H9 (cell line): ENCODE measurements at regions not wholly inside any gene's neighbourhood (a gene's known extent, or its start where the extent isn't known, plus 50 kb on each side); places are given as distances from the start of the nearest gene placed in this dataset.
A peak's percentile ranks its signal among the peaks of the same experiment; 100 is the strongest.

Experiments
- DNase-seq: peaks from one replicate; pipeline ENCODE4 v3.0.0-alpha.2; 2017
- H2AFZ ChIP-seq: one replicate; pipeline ENCODE4 v1.6.1; 2013; ENCODE audit warnings: mild to moderate bottlenecking, low read length, control low read depth, moderate library complexity
- H2AK5ac ChIP-seq: 2 replicates; pipeline ENCODE4 v1.6.1; 2013; ENCODE audit warnings: low read length, control low read depth, mixed read lengths; ENCODE audit not compliant: insufficient read length
- H2BK120ac ChIP-seq: one replicate; pipeline ENCODE4 v1.6.1; 2013; ENCODE audit warnings: low read depth, mild to moderate bottlenecking, low read length, control low read depth, inconsistent platforms; ENCODE audit not compliant: poor library complexity, severe bottlenecking
- H2BK12ac ChIP-seq: 2 replicates; pipeline ENCODE4 v1.6.1; 2013; ENCODE audit warnings: low read length, control low read depth, mixed read lengths, low read depth; ENCODE audit not compliant: insufficient read length
- H2BK15ac ChIP-seq: 2 replicates; pipeline ENCODE4 v1.6.1; 2013; ENCODE audit warnings: low read depth, low read length, control low read depth
- H2BK20ac ChIP-seq: one replicate; pipeline ENCODE4 v1.6.1; 2013; ENCODE audit warnings: low read depth, mild to moderate bottlenecking, low read length, control low read depth, inconsistent platforms; ENCODE audit not compliant: poor library complexity, severe bottlenecking
- H2BK5ac ChIP-seq: 2 replicates; pipeline ENCODE4 v1.6.1; 2013; ENCODE audit warnings: low read length, control low read depth, mixed read lengths; ENCODE audit not compliant: insufficient read length
- H3K14ac ChIP-seq: 2 replicates; pipeline ENCODE4 v1.6.1; 2013; ENCODE audit warnings: low read length, control low read depth; ENCODE audit not compliant: insufficient read depth
- H3K18ac ChIP-seq: 2 replicates; pipeline ENCODE4 v1.6.1; 2013; ENCODE audit warnings: low read depth, mild to moderate bottlenecking, mixed read lengths, low read length, control low read depth; ENCODE audit not compliant: insufficient read length
- H3K23ac ChIP-seq: 2 replicates; pipeline ENCODE4 v1.6.1; 2013; ENCODE audit warnings: low read length, control low read depth, mixed read lengths, low read depth; ENCODE audit not compliant: insufficient read length
- H3K23me2 ChIP-seq: 2 replicates; pipeline ENCODE4 v1.6.1; 2013; ENCODE audit warnings: low read depth, mild to moderate bottlenecking, mixed read lengths, low read length, control low read depth; ENCODE audit not compliant: insufficient read length, poor library complexity, severe bottlenecking
- H3K27ac ChIP-seq: 2 replicates; pipeline ENCODE4 v1.5.1; 2013; ENCODE audit warnings: low read length, control low read depth, mixed read lengths, low read depth; ENCODE audit not compliant: insufficient read length
- H3K27me3 ChIP-seq: 2 replicates; pipeline ENCODE4 v1.6.1; 2013; ENCODE audit warnings: low read length, control low read depth, inconsistent platforms; ENCODE audit not compliant: insufficient read depth
- H3K4ac ChIP-seq: 2 replicates; pipeline ENCODE4 v1.6.1; 2013; ENCODE audit warnings: low read depth, mild to moderate bottlenecking, control low read depth, inconsistent platforms, low read length, moderate library complexity
- H3K4me1 ChIP-seq: 2 replicates; pipeline ENCODE4 v1.6.1; 2013; ENCODE audit warnings: low read length, control low read depth, inconsistent platforms; ENCODE audit not compliant: insufficient read depth
- H3K4me2 ChIP-seq: 2 replicates; pipeline ENCODE4 v1.6.1; 2013; ENCODE audit warnings: low read length, control low read depth, mixed read lengths; ENCODE audit not compliant: insufficient read length, insufficient read depth
- H3K56ac ChIP-seq: 2 replicates; pipeline ENCODE4 v1.6.1; 2013; ENCODE audit warnings: low read depth, mild to moderate bottlenecking, mixed read lengths, low read length, control low read depth; ENCODE audit not compliant: insufficient read length
- H3K79me1 ChIP-seq: 2 replicates; pipeline ENCODE4 v1.6.1; 2013; ENCODE audit warnings: low read depth, mild to moderate bottlenecking, moderate library complexity, low read length, control low read depth, inconsistent platforms; ENCODE audit not compliant: insufficient read depth, poor library complexity, severe bottlenecking
- H3K79me2 ChIP-seq: 2 replicates; pipeline ENCODE4 v1.6.1; 2013; ENCODE audit warnings: low read length, control low read depth, inconsistent platforms; ENCODE audit not compliant: insufficient read depth
- H3K9ac ChIP-seq: 2 replicates; pipeline ENCODE4 v1.6.1; 2013; ENCODE audit warnings: low read length, control low read depth, mixed read lengths; ENCODE audit not compliant: insufficient read length; ENCODE audit errors: extremely low read depth
- H3K9me3 ChIP-seq: one replicate; pipeline ENCODE4 v1.6.1; 2013; ENCODE audit warnings: low read depth, low read length, inconsistent platforms; ENCODE audit not compliant: control insufficient read depth
- H3T11ph ChIP-seq: one replicate; pipeline ENCODE4 v1.6.1; 2013; ENCODE audit warnings: mild to moderate bottlenecking, low read length, control low read depth, inconsistent platforms
- H4K20me1 ChIP-seq: one replicate; pipeline ENCODE4 v1.6.1; 2013; ENCODE audit not compliant: control insufficient read depth, insufficient read length, insufficient read depth
- H4K5ac ChIP-seq: 2 replicates; pipeline ENCODE4 v1.6.1; 2013; ENCODE audit warnings: low read depth, mild to moderate bottlenecking, mixed read lengths, low read length, control low read depth; ENCODE audit not compliant: insufficient read length
- H4K8ac ChIP-seq: replicated peaks from 2 replicates; pipeline ENCODE4 v1.6.1; 2013; ENCODE audit warnings: low read length, control low read depth, mixed read lengths, low read depth; ENCODE audit not compliant: insufficient read length
- H4K91ac ChIP-seq: 2 replicates; pipeline ENCODE4 v1.6.1; 2013; ENCODE audit warnings: low read depth, mild to moderate bottlenecking, moderate library complexity, mixed read lengths, low read length, control low read depth; ENCODE audit not compliant: insufficient read length
- H3K27ac Mint-ChIP-seq, 3 experiments: 2 replicates in 2 of 3; 3 replicates in 1 of 3; pipeline ENCODE4 v1.8.0; 2020 to 2021; ENCODE audit warnings: mixed read lengths in 3 of 3, mild to moderate bottlenecking in 1 of 3, moderate library complexity in 1 of 3
- H3K27me3 Mint-ChIP-seq: 2 replicates; pipeline ENCODE4 v1.8.0; 2021; ENCODE audit warnings: low read depth, mild to moderate bottlenecking, moderate library complexity, mixed read lengths
- H3K36me3 Mint-ChIP-seq, 3 experiments: 2 replicates in 2 of 3; 3 replicates in 1 of 3; pipeline ENCODE4 v1.8.0; 2020 to 2021; ENCODE audit warnings: low read depth in 3 of 3, mixed read lengths in 3 of 3; ENCODE audit not compliant: insufficient read depth in 1 of 3
- H3K4me1 Mint-ChIP-seq, 2 experiments: 2 replicates each; pipeline ENCODE4 v1.8.0; 2020; ENCODE audit warnings: mixed read lengths in 2 of 2
- H3K4me3 Mint-ChIP-seq, 2 experiments: 2 replicates in 1 of 2; 3 replicates in 1 of 2; pipeline ENCODE4 v1.8.0; 2020 to 2021; ENCODE audit warnings: mild to moderate bottlenecking in 2 of 2, mixed read lengths in 2 of 2, moderate library complexity in 1 of 2
- H3K9me3 Mint-ChIP-seq, 2 experiments: 2 replicates in 1 of 2; 3 replicates in 1 of 2; pipeline ENCODE4 v1.8.0; 2020; ENCODE audit warnings: mild to moderate bottlenecking in 2 of 2, mixed read lengths in 2 of 2, moderate library complexity in 1 of 2
- WGBS: extraction: QIAGEN DNeasy Blood & Tissue Kit; methylation state at CpG from one replicate; pipeline ENCODE4 v1.1.7; 2013; ENCODE audit warnings: missing lambda C conversion rate, low lambda C conversion rate, mixed read lengths; ENCODE audit not compliant: insufficient read length; ENCODE audit errors: extremely low coverage; 5-methylcytosine and 5-hydroxymethylcytosine counted together
- TF ChIP-seq, protein P1 (sequence below): fragments of 200-600 bp; sonication (generic); conservative IDR thresholded peaks from 3 replicates; pipeline ENCODE4 v1.8.0; 2021; ENCODE audit warnings: antibody characterized with exemption, mild to moderate bottlenecking

DNA sequence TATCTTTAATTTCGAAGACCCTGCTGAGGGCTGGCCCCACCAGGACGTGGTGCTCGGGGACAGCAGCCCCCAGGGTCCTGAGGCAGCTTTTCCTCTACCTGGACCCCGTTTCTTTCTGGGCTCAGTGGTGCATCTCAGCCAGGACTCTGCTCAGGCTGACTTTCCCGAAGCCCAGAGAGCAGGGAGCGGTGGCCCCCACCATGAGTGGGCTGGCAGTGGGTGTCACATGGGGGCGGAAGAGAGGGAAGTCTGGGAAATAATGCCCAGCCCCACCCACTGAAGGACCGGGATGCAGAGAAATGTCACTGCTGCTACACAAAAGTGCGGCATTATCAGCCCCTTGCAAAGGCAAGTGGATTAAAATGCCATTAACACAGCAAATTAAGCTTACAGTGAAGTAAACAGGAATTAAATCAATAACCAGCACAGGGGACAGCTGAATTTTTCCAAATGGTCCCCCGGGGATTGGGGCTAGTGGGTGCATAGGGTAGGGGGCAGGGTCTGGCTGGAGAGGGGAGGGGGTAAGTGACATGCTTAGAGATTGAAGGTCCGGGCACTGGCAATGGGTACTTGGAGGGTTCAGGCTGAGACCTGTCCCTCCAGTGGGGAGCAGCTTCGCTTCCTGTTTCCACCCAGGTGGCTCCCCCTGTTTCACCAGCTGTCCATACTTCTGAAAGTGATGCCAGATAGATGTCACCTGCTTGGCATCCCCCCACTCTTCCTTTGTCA lies 177.3 kb downstream of the URI1 start:
- Histone ChIP-seq H3K9me3 (no peaks in the 10 kb centered on the region), H3K9ac (no peak overlapping the region), H2BK120ac (no peak overlapping the region), H4K8ac (no peak overlapping the region), H3K56ac (no peak overlapping the region), H3K79me1 (no peaks in the 10 kb centered on the region), H4K5ac (no peak overlapping the region), H3T11ph (no peak overlapping the region), H2BK15ac (no peak overlapping the region), H3K23me2 (no peaks in the 10 kb centered on the region), H3K27ac (no peak overlapping the region), H3K27me3 (no peaks in the 10 kb centered on the region; the same call in 1 of the 2 replicates), H3K79me2 (no peaks in the 10 kb centered on the region), H3K4ac (no peak overlapping the region), H3K23ac (no peak overlapping the region), H2AK5ac (no peak overlapping the region), H2AFZ (no peak overlapping the region), H2BK20ac (no peak overlapping the region), H3K4me2 (no peak overlapping the region), H2BK5ac (no peak overlapping the region), H2BK12ac (no peak overlapping the region), H3K14ac (no peak overlapping the region; the same call in 1 of the 2 replicates), H3K18ac (no peak overlapping the region), H4K91ac (no peak overlapping the region), H3K4me1 (no peaks in the 10 kb centered on the region), H4K20me1 (peaks cover 2% of the 10 kb centered on the region)
- TF ChIP-seq, protein P1, sequence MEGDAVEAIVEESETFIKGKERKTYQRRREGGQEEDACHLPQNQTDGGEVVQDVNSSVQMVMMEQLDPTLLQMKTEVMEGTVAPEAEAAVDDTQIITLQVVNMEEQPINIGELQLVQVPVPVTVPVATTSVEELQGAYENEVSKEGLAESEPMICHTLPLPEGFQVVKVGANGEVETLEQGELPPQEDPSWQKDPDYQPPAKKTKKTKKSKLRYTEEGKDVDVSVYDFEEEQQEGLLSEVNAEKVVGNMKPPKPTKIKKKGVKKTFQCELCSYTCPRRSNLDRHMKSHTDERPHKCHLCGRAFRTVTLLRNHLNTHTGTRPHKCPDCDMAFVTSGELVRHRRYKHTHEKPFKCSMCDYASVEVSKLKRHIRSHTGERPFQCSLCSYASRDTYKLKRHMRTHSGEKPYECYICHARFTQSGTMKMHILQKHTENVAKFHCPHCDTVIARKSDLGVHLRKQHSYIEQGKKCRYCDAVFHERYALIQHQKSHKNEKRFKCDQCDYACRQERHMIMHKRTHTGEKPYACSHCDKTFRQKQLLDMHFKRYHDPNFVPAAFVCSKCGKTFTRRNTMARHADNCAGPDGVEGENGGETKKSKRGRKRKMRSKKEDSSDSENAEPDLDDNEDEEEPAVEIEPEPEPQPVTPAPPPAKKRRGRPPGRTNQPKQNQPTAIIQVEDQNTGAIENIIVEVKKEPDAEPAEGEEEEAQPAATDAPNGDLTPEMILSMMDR = no peak
- Mint-ChIP-seq H3K4me3 (no peak overlapping the region), H3K27me3 (peaks cover 2% of the 10 kb centered on the region), H3K9me3 (no peaks in the 10 kb centered on the region), H3K4me1 (peaks cover 2% of the 10 kb centered on the region in 2 experiments; a peak in 2 of 4 replicates), H3K27ac (peak overlapping the region in 1 of 3 experiments; percentile 38; a peak in 1 of 7 replicates), H3K36me3 (no peaks in the 10 kb centered on the region; a peak in 1 of 7 replicates)
- WGBS = no CpG with 5 or more reads among the region's 12 CpGs
- DNase-seq = no peak
